Breast epithelium (tissue), 4 donors: ENCODE measurements at regions not wholly inside any gene's neighbourhood (a gene's known extent, or its start where the extent isn't known, plus 50 kb on each side); places are given as distances from the start of the nearest gene placed in this dataset.

ENCODE experiments used
- DNase-seq, 2 donors: peaks; one replicate each; pipeline ENCODE4 v3.0.0-alpha.2; 2019; ENCODE audit warnings: low spot score in 2 of 2
- H3K27ac ChIP-seq, 2 donors: fragments of 200-600 bp; sonication (generic) in 1 of 2; one replicate each; pipeline ENCODE4 v1.5.1; 2016 to 2019; ENCODE audit warnings: mild to moderate bottlenecking in 1 of 2
- H3K27me3 ChIP-seq, 2 donors: fragments of 200-600 bp; sonication (generic) in 1 of 2; one replicate each; pipeline versions ENCODE4 v1.5.1 to v1.6.0; 2017 to 2019; ENCODE audit warnings: control low read depth in 1 of 2, mild to moderate bottlenecking in 1 of 2
- H3K36me3 ChIP-seq: fragments of 200-600 bp; one replicate; pipeline ENCODE4 v1.5.1; 2019
- H3K4me1 ChIP-seq, 2 donors: fragments of 200-600 bp; sonication (generic); one replicate each; pipeline ENCODE4 v1.5.1; 2016 to 2019; ENCODE audit warnings: control low read depth in 1 of 2
- H3K4me3 ChIP-seq, 3 donors: fragments of 200-600 bp; sonication (generic); 1 replicate in 2 of 3; 2 replicates in 1 of 3; pipeline ENCODE4 v1.5.1; 2016 to 2019; ENCODE audit warnings: mild to moderate bottlenecking in 3 of 3, moderate library complexity in 2 of 3
- H3K9me3 ChIP-seq, 2 donors: fragments of 200-600 bp; sonication (generic) in 1 of 2; one replicate each; pipeline ENCODE4 v1.5.1; 2016 to 2019; ENCODE audit warnings: control low read depth in 1 of 2
- POLR2A ChIP-seq: fragments of 450-650 bp; IDR thresholded peaks from one replicate; pipeline ENCODE4 v1.6.1; 2016; ENCODE audit warnings: antibody characterized with exemption, mild to moderate bottlenecking, moderate library complexity
- POLR2AphosphoS5 ChIP-seq, 3 donors: sonication (generic); formaldehyde crosslinking; IDR thresholded peaks; one replicate each; pipeline ENCODE4 v1.6.1; 2017; ENCODE audit warnings: antibody characterized with exemption in 3 of 3
- intact Hi-C: fragments of 100-400 bp; cut with DNase I; formaldehyde crosslinking; loops from one replicate; pipeline ENCODE4 v1.15.1; 2023; ENCODE audit warnings: low total_unique reads
- TF ChIP-seq, protein P1 (sequence below), 3 donors: fragments of 450-650 bp; IDR thresholded peaks; one replicate each; pipeline ENCODE4 v1.5.1; 2016 to 2017; ENCODE audit warnings: antibody characterized with exemption in 3 of 3, mild to moderate bottlenecking in 3 of 3, moderate library complexity in 3 of 3

DNA sequence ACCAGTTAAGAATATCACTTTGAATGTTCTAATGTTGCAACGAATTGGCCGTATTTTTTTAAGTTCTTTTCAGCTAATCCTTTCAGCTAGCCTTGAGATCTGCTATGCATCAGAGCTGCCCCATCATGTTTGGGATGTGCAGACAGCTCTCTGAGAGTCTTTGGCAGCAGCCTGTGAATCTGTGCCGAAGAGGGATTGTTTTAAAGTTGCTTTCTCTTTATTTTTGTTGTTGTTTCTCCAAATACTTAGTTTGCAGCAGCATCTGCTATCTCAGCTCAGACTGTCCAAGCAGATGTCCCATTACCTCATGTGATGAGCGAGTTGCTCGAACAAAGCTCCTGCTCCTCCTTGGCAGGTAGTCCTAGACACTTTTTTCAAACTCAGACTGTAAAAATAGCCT, 1002.5 kb upstream of the INTU start:
- no peak for DNase-seq
- Histone ChIP-seq H3K36me3 (no peaks in the 10 kb centered on the region), H3K27me3 (no peaks in the 10 kb centered on the region), H3K9me3 (no peaks in the 10 kb centered on the region), H3K27ac (no peak overlapping the region), H3K4me1 (no peaks in the 10 kb centered on the region), H3K4me3 (peak overlapping the region in 1 of 3 donors; percentile 14)
- intact Hi-C loops: no loop called here
- TF ChIP-seq, protein P1, sequence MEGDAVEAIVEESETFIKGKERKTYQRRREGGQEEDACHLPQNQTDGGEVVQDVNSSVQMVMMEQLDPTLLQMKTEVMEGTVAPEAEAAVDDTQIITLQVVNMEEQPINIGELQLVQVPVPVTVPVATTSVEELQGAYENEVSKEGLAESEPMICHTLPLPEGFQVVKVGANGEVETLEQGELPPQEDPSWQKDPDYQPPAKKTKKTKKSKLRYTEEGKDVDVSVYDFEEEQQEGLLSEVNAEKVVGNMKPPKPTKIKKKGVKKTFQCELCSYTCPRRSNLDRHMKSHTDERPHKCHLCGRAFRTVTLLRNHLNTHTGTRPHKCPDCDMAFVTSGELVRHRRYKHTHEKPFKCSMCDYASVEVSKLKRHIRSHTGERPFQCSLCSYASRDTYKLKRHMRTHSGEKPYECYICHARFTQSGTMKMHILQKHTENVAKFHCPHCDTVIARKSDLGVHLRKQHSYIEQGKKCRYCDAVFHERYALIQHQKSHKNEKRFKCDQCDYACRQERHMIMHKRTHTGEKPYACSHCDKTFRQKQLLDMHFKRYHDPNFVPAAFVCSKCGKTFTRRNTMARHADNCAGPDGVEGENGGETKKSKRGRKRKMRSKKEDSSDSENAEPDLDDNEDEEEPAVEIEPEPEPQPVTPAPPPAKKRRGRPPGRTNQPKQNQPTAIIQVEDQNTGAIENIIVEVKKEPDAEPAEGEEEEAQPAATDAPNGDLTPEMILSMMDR (IDR thresholded peaks at IDR 0.05): no peak
- TF ChIP-seq POLR2A (no peak), POLR2AphosphoS5 (IDR thresholded peaks at IDR 0.05) (peak in 1 of 3 donors; percentile 40)

DNA sequence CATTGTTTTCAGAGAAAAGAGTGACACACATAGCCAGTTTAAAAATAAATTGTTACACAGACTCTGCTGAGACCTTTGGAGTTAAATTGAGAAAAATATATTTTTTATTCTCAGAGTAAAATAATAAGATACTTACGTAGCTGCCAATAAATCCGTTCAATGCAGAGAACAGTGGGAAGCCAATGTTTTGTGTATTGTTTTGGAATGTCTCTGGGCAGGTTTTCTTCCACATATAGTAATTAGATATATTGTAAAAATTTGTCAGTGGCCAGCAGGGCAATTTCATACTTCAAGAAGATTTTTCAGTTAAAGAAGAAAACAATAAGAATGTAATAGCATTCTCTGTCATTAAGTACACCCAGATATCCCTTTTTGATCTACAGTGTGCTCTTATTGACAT, 999.5 kb upstream of the INTU start:
- Histone ChIP-seq H3K4me1 (no peaks in the 10 kb centered on the region), H3K36me3 (no peaks in the 10 kb centered on the region), H3K4me3 (no peak overlapping the region), H3K9me3 (no peaks in the 10 kb centered on the region), H3K27ac (no peak overlapping the region), H3K27me3 (no peaks in the 10 kb centered on the region)
- TF ChIP-seq POLR2A: no peak
- TF ChIP-seq POLR2AphosphoS5 (IDR thresholded peaks at IDR 0.05): no peak
- TF ChIP-seq, protein P1 (IDR thresholded peaks at IDR 0.05): no peak
- DNase-seq: no peak
- intact Hi-C loops: no loop called here

DNA sequence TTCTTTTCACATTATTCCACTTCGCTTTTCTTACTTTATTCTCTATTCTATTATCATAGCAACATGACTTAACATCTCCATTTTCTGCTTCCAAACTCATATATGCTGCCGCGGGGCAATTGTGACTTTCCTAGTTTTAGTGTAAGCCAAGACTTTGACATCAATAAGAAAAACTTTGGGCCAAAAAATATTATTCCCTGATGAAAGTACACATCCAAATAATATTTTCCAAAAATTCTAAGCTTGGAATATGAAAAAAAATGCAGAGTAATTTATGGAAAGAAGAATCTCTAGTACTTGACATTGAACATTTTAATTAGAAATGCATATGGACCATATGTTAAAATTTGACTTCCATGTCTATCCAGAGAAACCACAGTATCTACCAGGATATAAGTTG, 995.1 kb upstream of the INTU start:
- no peak overlapping the region for H3K27ac ChIP-seq
- no peaks in the 10 kb centered on the region for H3K36me3 ChIP-seq
- H3K27me3 ChIP-seq: no peaks in the 10 kb centered on the region
- H3K4me1 ChIP-seq: no peaks in the 10 kb centered on the region
- DNase-seq: no peak
- intact Hi-C loops: no loop called here
- H3K9me3 ChIP-seq: no peaks in the 10 kb centered on the region
- TF ChIP-seq, protein P1 (IDR thresholded peaks at IDR 0.05): no peak
- TF ChIP-seq POLR2AphosphoS5 (IDR thresholded peaks at IDR 0.05) (no peak), POLR2A (no peak)
- H3K4me3 ChIP-seq: no peak overlapping the region

DNA sequence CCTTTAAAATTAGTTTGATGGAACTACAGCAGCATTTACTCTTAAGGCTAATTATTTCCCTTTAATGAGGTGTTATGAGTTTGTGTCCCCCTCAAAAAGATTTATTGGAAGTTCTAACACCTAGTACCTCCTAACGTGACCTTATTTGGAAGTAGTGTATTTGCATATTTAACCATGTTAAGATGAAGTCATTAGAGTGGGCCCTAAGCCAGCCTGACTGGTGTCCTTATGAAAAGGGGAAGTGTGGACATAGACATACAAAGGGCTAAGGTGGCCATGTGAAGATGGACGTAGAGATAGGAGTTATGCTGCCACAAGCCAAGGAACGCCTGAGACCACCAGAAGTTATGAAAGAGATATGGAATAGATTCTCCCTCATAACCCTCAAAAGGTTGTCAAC, 985.4 kb upstream of the INTU start:
- DNase-seq: no peak
- TF ChIP-seq, protein P1 (IDR thresholded peaks at IDR 0.05): no peak
- TF ChIP-seq POLR2AphosphoS5 (IDR thresholded peaks at IDR 0.05) (no peak), POLR2A (no peak)
- no peak overlapping the region for H3K4me3 ChIP-seq
- H3K9me3 ChIP-seq: no peaks in the 10 kb centered on the region
- no peaks in the 10 kb centered on the region for H3K27me3 ChIP-seq
- intact Hi-C loops: no loop called here
- no peaks in the 10 kb centered on the region for H3K4me1 ChIP-seq
- H3K27ac ChIP-seq: no peak overlapping the region
- H3K36me3 ChIP-seq: no peaks in the 10 kb centered on the region

DNA sequence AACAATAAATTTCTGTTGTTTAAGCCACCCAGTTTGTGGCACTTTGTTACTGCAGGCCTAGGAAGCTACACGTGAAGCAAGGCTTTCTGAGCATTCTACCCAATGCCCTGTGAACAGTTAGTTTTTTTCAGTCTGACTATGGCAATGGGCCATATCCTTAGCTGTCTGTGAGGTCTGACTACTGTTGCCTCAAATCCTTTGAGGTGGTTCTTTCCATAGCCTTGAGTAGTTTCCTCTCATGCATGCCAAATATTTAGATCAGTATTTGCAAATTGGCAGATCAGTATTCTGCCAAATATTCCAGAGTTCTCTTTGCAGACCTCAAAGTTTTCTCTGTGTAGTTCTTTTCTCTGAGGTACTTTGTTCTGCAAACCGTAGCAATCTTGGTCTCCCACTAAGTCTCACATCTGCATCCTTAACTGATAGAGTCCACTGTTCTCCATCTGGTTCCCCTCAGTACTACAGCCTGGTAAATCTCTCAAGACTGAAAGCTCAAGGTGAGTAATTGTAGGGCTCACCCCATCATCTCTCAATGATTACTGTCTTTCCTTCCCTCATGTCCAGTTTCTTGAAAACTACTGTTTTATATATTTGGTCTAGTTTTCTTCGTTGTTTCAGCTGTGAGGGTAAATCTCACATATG, 984.9 kb upstream of the INTU start:
- TF ChIP-seq, protein P1 (IDR thresholded peaks at IDR 0.05): no peak
- no peak for TF ChIP-seq POLR2AphosphoS5 (IDR thresholded peaks at IDR 0.05)
- no peak for TF ChIP-seq POLR2A
- Histone ChIP-seq H3K4me1 (no peaks in the 10 kb centered on the region), H3K27me3 (no peaks in the 10 kb centered on the region), H3K36me3 (no peaks in the 10 kb centered on the region), H3K27ac (no peak overlapping the region), H3K9me3 (no peaks in the 10 kb centered on the region), H3K4me3 (no peak overlapping the region)
- no peak for DNase-seq
- intact Hi-C loops: no loop called here
